ENCODE measurements at regions not wholly inside any gene's neighbourhood (a gene's known extent, or its start where the extent isn't known, plus 50 kb on each side); places are given as distances from the start of the nearest gene placed in this dataset.

DNA sequence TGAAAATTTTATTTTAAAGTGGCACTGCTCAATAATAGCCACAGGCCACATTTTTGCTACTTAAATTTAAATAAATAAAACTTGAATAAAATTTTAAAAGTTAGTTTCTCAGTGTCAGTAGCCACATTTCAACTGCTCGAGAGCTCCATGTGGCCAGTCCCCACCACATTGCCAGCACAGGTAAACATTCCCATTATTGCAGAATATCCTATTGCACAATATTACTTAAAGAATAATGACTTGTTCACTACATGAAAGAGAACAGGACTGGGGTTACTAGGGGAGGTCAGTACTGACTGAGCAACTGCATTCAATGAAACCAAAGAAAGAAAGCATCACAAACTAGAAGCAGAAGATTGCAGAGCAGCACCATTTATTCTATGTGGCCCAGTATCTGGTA is 2201.6 kb upstream of the TENM3 start:
- Histone ChIP-seq H3K27me3 (replicated peaks; ENCODE audit: insufficient read depth, low read length) (no peaks in the 10 kb centered on the region), H3F3A (ENCODE audit: insufficient read depth, low read length) (no peaks in the 10 kb centered on the region), H3K4me2 (ENCODE audit: low read depth, low read length) (no peak overlapping the region), H3K4me3 (ENCODE audit: low read length) (no peak overlapping the region), H3K36me3 (replicated peaks; ENCODE audit: insufficient read depth, low read length) (no peaks in the 10 kb centered on the region), H3K9me2 (replicated peaks; ENCODE audit: insufficient read depth, low read length) (no peaks in the 10 kb centered on the region), H3K9me3 (replicated peaks; ENCODE audit: insufficient read depth, low read length) (no peaks in the 10 kb centered on the region), H3K9ac (ENCODE audit: low read length) (no peak overlapping the region), H2AFZ (ENCODE audit: low read length) (no peak overlapping the region), H3K79me2 (ENCODE audit: low read length) (no peaks in the 10 kb centered on the region), H4K20me1 (ENCODE audit: insufficient read depth, low read length) (no peaks in the 10 kb centered on the region), H3K27ac (ENCODE audit: low read length) (no peak overlapping the region), H3K4me1 (ENCODE audit: low read length) (no peaks in the 10 kb centered on the region)
- TF ChIP-seq CTCF (IDR thresholded peaks at IDR 0.05; ENCODE audit: low read length) (no peak), EZH2 (optimal IDR thresholded peaks at IDR 0.05; ENCODE audit: low read depth, low read length) (no peak)
- no peak for DNase-seq

GRCh38 chr4:180052629-180053028 is 2190.6 kb upstream of the TENM3 start:
- DNase-seq, result no peak
- no peak overlapping the region for H2AFZ ChIP-seq (ENCODE audit: low read length)
- no peaks in the 10 kb centered on the region for H4K20me1 ChIP-seq (ENCODE audit: insufficient read depth, low read length)
- H3K79me2 ChIP-seq (ENCODE audit: low read length), result no peaks in the 10 kb centered on the region
- H3K4me3 ChIP-seq (ENCODE audit: low read length), result no peak overlapping the region
- H3K36me3 ChIP-seq (replicated peaks; ENCODE audit: insufficient read depth, low read length), result no peaks in the 10 kb centered on the region
- H3K27ac ChIP-seq (ENCODE audit: low read length), result no peak overlapping the region
- H3F3A ChIP-seq (ENCODE audit: insufficient read depth, low read length), result peaks cover under 1% of the 10 kb centered on the region; the same call in 1 of the 2 replicates
- H3K4me1 ChIP-seq (ENCODE audit: low read length), result no peaks in the 10 kb centered on the region
- H3K4me2 ChIP-seq (ENCODE audit: low read depth, low read length), result no peak overlapping the region
- TF ChIP-seq EZH2phosphoT487 (IDR thresholded peaks at IDR 0.05; ENCODE audit: low read length) (no peak), CTCF (IDR thresholded peaks at IDR 0.05; ENCODE audit: low read length) (no peak), EZH2 (optimal IDR thresholded peaks at IDR 0.05; ENCODE audit: low read depth, low read length) (no peak)
- no peak overlapping the region for H3K9ac ChIP-seq (ENCODE audit: low read length)
- H3K27me3 ChIP-seq (replicated peaks; ENCODE audit: insufficient read depth, low read length), result no peaks in the 10 kb centered on the region
- H3K9me2 ChIP-seq (replicated peaks; ENCODE audit: insufficient read depth, low read length), result no peaks in the 10 kb centered on the region
- H3K9me3 ChIP-seq (replicated peaks; ENCODE audit: insufficient read depth, low read length), result no peaks in the 10 kb centered on the region

GRCh38 chr4:180054291-180054690 is 2188.9 kb upstream of the TENM3 start:
- TF ChIP-seq CTCF (IDR thresholded peaks at IDR 0.05; ENCODE audit: low read length) (no peak), EZH2phosphoT487 (IDR thresholded peaks at IDR 0.05; ENCODE audit: low read length) (no peak), EZH2 (optimal IDR thresholded peaks at IDR 0.05; ENCODE audit: low read depth, low read length) (no peak)
- Histone ChIP-seq H3K27ac (ENCODE audit: low read length) (no peak overlapping the region), H3K4me2 (ENCODE audit: low read depth, low read length) (no peak overlapping the region), H3K4me1 (ENCODE audit: low read length) (no peaks in the 10 kb centered on the region), H3K9me2 (replicated peaks; ENCODE audit: insufficient read depth, low read length) (no peaks in the 10 kb centered on the region), H3F3A (ENCODE audit: insufficient read depth, low read length) (peaks cover 7% of the 10 kb centered on the region; the same call in 1 of the 2 replicates), H3K36me3 (replicated peaks; ENCODE audit: insufficient read depth, low read length) (no peaks in the 10 kb centered on the region), H3K9me3 (replicated peaks; ENCODE audit: insufficient read depth, low read length) (no peaks in the 10 kb centered on the region), H3K9ac (ENCODE audit: low read length) (no peak overlapping the region), H3K4me3 (ENCODE audit: low read length) (no peak overlapping the region), H2AFZ (ENCODE audit: low read length) (no peak overlapping the region), H4K20me1 (ENCODE audit: insufficient read depth, low read length) (no peaks in the 10 kb centered on the region), H3K27me3 (replicated peaks; ENCODE audit: insufficient read depth, low read length) (no peaks in the 10 kb centered on the region), H3K79me2 (ENCODE audit: low read length) (no peaks in the 10 kb centered on the region)
- no peak for DNase-seq

Data from MM.1S (cell line).